ENCODE measurements at regions not wholly inside any gene's neighbourhood (a gene's known extent, or its start where the extent isn't known, plus 50 kb on each side); places are given as distances from the start of the nearest gene placed in this dataset.
"Not testable (repeated sequence)": the region's sequence is repeated elsewhere in the genome, so short reads cannot be mapped to it uniquely, and the experiment has no call there.

DNA sequence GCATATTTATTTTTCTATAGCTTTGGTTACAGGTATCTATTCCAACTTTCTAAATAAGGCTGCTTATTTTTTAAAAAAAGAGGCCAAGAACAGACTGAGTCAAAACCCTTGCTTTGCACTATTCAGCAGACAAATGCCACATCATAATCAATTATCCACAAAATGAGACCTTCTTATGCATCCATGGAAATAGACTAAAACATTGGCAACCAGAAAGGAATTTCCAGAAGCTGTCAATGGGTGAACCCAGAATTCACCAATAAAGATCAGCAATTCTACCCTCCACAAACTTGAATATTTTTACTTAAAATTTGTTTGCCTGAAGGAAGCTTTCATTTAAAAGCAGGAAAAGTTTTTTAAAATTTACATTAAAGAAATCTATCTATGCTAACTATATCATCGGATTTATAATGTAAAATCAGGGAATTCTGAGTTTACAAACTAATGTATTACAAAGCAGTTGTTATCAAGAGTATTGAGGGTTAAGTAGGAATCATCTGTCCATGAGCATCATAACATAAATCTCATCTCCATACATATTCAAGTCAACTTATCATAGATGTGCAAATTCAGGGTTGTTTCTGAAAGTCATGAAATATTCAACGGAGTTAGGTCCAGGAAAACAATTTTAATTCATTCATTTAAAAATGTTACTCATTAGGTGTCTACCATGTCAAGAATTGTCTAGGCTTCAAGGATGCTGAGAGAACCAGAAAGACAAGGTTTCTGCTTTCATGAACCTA lies 548.0 kb downstream of the SATB2 start:
- no peak for DNase-seq

DNA sequence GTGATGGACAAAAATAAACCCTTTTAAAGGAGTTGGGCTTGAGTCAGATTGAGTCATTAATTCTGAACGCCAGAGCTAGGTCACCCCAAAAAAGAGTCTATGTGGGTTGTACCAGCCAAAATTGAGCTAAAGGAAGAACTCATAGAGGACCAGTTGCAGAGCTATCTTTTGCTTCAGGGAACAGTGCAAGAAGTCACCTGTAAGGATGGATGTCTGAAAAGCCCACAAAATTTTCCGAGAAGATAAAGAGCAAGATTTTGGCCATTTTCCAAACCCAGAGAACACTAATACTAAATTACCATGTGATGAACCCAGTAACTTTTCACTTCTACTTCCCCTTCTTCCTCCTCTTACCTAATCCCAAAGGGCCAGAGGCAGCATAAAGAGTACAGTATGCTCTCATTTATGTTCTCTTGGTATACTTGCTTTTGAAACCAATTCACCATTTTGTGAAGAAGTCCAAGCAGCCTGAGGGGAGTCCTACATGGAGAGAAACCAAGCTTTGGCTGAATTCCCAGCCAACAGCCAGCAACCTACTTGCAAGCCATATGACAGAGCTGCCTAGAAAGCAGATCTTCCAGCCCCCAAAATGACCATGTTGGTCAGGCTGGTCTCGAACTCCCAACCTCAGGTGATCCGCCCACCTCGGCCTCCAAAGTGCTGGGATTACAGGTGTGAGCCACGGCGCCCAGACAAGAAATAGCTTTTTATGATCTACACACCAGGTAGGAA lies 551.7 kb downstream of the SATB2 start:
- no peak for DNase-seq

DNA sequence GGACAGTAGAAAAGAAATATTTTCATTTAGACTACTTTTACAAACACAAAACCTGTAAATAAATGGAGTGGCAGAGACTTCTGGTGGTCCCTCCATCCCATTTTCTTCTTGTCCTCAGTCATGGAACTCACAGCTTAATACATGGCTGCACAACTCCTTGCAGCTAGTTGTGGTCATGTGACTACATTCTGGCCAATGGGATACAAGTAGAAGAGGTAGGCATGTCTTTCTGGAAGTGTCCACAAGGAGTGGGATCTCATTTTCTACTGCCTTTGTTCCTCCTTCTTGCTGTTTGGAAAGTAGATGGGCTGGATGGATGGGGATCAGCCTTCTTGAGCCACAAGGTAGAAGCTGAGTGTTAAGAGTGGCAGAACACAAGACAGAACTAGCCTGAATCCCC lies 555.8 kb downstream of the SATB2 start:
- no peak for DNase-seq

DNA sequence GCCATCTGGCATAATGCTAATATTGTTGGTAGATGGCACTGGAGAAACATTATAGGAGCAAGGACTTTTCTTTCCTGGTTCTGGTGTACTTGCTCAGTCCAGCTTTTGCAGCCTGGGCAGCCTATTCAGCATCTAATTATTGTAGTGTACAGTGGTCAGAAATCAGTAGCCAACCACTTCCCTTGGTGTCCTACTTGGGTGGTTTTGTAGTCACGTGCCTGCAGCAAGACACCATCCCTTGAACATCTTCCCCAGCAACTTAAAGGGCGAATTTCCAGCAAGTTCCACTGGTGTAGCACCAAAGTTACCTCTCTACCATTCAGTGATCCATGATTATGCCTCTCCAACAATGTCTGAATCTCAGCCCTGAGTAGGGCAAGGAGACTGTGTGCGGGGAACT lies 557.6 kb downstream of the SATB2 start:
- no peak for DNase-seq

DNA sequence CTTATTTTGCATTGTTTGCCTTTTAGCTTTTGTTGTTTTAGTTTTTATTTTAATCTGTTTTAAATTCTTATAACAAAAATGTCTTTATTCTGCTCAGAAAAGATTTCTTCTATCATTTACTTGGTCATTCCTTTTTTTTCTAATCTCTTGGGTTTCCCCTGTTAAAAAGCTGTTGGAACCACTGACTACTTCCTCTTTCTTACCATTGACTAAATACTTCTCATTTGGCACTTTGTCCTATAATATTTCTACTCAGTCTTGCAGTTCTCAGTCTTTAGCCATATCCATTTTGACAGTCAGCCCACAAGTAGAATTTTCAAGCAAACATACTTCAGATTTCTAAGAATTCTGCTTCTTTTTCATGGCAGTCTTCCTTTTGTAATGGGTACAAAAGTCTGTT lies 567.2 kb downstream of the SATB2 start:
- no peak for DNase-seq

- no peak for DNase-seq
Measured at GRCh38 chr2:198883604-198884003, 574.1 kb downstream of the SATB2 start.

DNA sequence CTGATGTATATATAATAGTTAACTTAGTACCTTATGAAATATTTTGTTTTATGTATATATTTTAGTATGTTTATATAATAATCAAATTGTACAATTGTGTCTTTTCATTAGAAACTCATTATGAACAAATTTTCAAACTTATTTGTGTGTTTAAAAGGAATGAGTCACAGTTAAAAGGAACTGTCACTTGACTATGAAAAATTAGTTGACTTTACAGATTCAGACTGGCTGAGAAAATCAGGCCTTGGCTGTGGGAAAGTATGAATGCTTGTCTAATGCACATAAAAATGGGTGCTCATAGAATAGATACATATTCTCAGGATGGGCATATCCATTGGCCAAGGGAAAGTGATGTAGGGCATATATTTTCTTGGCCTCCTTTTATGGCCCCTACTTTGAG lies 576.8 kb downstream of the SATB2 start:
- DNase-seq = no peak

- DNase-seq = no peak
Measured at GRCh38 chr2:198880421-198880820, 577.3 kb downstream of the SATB2 start.

GRCh38 chr2:198874472-198874858 lies 583.3 kb downstream of the SATB2 start:
- DNase-seq = no peak

DNA sequence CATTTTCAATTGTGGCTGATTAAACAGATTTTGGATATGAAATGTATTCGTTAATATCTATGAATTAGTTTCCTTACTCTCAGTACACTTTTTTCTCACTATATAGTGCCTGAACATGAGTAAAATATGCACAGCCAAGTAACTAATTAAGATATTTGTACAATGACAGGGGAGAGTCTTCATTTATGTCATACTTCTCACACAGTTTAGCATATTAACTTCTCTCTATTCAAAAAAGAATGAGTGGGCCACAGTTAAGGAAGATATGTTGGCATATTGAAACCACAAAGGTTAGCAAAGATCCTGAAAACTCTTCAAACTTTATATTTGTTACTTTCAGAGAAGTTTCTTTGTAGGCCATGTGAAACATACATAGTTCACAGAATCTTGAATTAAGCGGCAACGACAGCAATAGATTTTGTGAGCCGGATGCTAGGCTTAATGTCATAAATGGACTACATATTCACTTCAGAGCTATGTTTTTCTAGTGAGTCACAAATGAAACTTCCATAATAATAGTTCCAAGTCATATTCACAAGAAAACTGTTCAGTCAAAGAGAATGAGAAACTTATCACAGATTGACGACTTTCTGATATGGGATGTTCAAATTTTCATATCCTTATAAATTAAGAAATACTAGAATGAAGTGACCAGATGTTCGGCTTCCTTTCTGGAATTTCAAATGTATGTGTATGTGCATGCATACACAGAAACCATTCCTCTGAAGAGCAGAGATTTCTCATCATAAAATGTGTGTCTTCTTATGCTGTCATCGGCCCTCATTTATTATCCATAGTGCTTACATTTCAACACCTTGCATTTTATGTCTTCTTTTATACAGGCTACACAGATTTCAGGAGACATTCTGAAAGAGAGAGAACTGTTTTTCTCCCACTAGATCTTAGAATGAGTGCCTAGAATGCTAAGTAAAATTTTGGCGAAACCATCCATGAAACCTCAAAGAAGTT lies 584.0 kb downstream of the SATB2 start:
- no peak for DNase-seq

- DNase-seq = no peak
Measured at GRCh38 chr2:198863655-198864054, 594.1 kb downstream of the SATB2 start.

DNA sequence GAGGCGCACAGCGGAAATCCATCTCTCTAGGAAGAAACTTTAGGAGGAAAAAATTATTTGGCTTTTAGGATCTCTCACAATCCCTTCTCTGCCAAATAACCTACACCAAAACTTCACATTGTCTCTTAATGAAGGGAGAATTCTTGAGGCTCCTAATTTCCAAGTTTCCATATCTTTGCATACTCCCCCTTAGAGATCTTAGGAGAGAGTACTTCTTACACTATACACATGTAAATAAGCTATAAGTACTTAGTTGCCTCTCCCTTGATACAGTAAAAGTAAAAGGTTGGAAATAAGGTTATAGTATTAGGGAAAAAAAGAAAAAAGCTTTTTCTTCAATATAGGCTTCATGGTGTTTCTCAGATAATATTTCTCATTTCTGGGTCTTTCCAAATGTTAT lies 596.7 kb downstream of the SATB2 start:
- no peak for DNase-seq

- DNase-seq = no peak
Measured at GRCh38 chr2:198857246-198857645, 600.5 kb downstream of the SATB2 start.

DNA sequence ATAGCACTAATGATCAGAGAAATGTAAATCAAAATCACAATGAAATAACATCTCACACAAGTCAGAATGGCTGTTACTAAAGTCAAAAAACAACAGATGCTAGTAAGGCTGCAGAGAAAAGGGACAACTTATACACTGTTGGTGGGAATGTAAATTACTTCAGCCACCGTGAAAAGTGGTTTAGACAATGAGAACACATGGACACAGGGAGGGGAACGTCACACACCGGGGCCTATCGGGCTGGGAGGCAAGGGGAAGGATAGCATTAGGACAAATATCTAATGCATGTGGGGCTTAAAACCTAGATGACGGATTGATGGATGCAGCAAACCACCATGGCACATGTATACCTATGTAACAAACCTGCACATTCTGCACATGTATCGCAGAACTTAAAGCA lies 602.0 kb downstream of the SATB2 start:
- DNase-seq = not testable (repeated sequence)

- DNase-seq = no peak
Measured at GRCh38 chr2:198852248-198852647, 605.5 kb downstream of the SATB2 start.

DNA sequence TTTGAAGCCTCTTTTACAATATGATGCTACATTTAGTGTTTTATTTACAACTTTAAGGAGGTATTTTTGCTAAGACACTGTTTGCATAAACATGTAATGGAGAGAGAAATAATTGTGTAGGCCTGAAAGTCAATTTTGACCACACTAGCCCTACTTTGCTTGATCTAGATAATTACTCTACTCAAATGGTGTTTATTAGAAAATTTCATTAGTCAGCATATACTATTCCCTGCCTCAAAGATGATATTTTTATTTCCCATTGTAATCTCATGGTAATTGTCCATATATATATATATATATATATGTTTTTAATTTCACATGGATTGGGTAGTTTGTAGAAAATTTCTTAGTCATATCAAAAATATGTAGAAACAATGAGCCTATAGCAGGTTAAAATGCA lies 632.2 kb downstream of the SATB2 start:
- no peak for DNase-seq

DNA sequence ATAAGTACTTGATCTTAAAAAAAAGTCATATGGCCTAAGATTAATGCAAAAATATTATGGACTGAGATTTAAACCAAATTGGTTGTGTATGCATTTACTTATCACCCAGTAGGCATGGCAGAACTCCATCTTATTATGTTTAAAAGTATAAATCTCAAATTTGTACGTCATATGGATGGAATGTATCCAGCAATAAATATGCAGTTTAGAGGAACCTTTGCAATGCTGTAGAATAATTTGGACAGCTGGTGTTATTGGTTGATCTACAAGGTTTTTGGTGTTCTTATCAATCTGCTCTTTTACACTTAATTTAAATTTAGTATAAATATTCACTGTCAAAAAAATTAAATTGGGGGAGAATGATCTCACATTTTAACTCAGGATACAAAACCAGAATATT lies 640.2 kb downstream of the SATB2 start:
- no peak for DNase-seq

DNA sequence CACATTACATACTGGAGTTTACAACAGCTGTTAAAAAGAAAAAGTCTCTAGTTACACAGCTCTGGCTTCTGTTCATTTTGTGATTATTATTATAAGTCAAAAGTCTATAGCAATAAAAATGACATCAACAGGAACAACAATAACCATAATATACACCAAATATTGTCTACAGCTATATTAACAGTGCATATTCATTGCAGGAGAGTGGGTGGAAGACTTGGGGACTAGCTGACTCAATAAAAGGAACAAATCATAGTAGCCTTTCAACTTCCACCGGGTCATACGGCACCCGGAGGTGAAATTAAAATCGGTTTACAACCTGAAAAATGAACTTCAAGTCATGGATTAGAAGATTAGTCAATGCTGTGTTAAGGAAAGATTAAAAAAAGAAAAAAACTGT lies 642.1 kb downstream of the SATB2 start:
- no peak for DNase-seq

- DNase-seq = no peak
Measured at GRCh38 chr2:198811198-198811597, 646.5 kb downstream of the SATB2 start.

DNA sequence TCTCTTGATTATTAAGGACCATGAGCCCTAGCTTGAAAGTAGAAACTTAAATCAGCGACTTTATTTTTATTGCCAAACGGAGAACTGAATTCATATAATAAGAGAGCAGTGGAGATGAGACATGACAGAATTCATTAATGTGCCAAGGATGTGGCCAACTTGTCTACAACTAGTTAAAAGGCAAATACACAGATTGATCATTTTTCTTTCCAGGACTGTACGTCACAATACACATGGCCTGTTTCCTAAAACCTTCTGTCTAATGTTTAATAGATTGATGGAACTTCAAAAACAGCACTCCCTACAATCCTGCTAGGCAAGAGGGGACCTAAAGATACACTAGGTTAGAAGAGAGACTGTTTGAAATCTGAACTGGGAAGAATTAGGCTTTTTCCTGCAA lies 647.8 kb downstream of the SATB2 start:
- DNase-seq = no peak

- no peak for DNase-seq
Measured at GRCh38 chr2:198807131-198807530, 650.6 kb downstream of the SATB2 start.

- no peak for DNase-seq
Measured at GRCh38 chr2:198795419-198795818, 662.3 kb downstream of the SATB2 start.

GRCh38 chr2:198791623-198792022 lies 666.1 kb downstream of the SATB2 start:
- no peak for DNase-seq

- no peak for DNase-seq
Measured at GRCh38 chr2:198788676-198789075, 669.1 kb downstream of the SATB2 start.
